ENCODE measurements at regions not wholly inside any gene's neighbourhood (a gene's known extent, or its start where the extent isn't known, plus 50 kb on each side); places are given as distances from the start of the nearest gene placed in this dataset.

DNA sequence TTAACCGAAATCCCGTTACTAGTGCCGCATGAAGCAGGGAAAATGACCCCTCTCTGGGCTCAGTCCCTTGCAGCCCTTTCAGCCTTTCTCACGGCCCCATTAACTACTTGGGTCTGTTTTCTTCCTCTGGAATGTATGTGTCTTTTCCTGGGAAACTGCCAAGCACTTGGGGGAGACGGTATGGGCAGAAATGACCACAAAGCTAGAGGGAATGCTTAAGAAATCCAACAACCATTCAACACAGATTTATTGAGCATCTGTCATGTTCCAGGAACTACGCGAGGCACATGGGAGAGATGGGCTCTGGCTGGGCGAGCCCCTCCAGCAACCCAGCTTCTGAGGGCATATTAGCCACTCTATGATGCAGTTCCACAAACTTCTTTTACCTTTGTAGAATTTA lies 462.6 kb downstream of the BUD13 start:
- intact Hi-C loops (cut with DNase I), result no loop called here
- no peaks in the 10 kb centered on the region for H3K36me3 ChIP-seq
- no peak overlapping the region for H3K27ac ChIP-seq
- no peak overlapping the region for H3K4me3 ChIP-seq
- no peaks in the 10 kb centered on the region for H3K27me3 ChIP-seq
- H3K9me3 ChIP-seq, result no peaks in the 10 kb centered on the region
- no peaks in the 10 kb centered on the region for H3K4me1 ChIP-seq
- TF ChIP-seq, protein P1, sequence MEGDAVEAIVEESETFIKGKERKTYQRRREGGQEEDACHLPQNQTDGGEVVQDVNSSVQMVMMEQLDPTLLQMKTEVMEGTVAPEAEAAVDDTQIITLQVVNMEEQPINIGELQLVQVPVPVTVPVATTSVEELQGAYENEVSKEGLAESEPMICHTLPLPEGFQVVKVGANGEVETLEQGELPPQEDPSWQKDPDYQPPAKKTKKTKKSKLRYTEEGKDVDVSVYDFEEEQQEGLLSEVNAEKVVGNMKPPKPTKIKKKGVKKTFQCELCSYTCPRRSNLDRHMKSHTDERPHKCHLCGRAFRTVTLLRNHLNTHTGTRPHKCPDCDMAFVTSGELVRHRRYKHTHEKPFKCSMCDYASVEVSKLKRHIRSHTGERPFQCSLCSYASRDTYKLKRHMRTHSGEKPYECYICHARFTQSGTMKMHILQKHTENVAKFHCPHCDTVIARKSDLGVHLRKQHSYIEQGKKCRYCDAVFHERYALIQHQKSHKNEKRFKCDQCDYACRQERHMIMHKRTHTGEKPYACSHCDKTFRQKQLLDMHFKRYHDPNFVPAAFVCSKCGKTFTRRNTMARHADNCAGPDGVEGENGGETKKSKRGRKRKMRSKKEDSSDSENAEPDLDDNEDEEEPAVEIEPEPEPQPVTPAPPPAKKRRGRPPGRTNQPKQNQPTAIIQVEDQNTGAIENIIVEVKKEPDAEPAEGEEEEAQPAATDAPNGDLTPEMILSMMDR (IDR thresholded peaks at IDR 0.05), result no peak
- no peak for DNase-seq (ENCODE audit: low spot score in 2 of 2)

DNA sequence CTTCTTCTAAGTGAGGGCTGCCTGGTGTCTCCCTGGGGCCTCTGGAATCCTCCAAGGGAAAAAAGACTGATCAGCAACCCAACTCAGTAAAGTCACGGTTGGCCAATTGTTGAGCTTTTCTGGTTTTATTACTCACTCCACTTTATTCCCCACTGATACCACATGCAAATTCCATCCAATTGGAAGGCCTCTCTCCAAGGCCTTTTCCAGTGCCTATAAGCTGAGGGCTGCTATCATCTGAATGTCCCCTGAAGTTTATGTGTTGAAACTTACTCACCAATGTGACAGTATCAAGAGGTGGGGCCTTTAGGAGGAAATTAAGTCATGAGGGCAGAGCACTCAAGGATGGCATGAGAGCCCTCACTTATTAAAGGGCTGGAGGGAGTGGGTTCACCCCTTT lies 463.3 kb downstream of the BUD13 start:
- no peak overlapping the region for H3K4me3 ChIP-seq
- H3K9me3 ChIP-seq, result no peaks in the 10 kb centered on the region
- no peaks in the 10 kb centered on the region for H3K36me3 ChIP-seq
- H3K27me3 ChIP-seq, result no peaks in the 10 kb centered on the region
- no peak overlapping the region for H3K27ac ChIP-seq
- DNase-seq (ENCODE audit: low spot score in 2 of 2), result no peak
- H3K4me1 ChIP-seq, result no peaks in the 10 kb centered on the region
- TF ChIP-seq, protein P1 (IDR thresholded peaks at IDR 0.05), result no peak
- intact Hi-C loops (cut with DNase I), result no loop called here

DNA sequence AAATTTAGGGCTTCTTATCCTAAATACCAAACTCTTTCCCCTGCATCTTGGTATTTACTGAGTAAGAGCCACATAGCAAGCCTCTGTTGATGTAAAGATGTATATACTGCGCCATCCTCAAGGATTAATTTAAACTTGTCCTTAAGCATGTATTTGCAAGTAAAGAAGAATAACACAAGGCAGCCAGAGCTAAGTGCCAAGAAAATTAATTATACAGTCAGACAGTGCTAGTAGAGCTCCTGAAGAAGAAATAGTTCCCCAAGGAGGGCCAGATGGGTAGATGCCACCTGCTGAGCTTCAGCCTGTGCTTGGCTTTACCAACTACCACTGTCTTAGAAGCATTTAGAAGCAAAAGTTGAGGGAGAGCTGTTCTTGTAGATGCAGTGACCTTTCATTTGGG lies 470.0 kb downstream of the BUD13 start:
- no peaks in the 10 kb centered on the region for H3K9me3 ChIP-seq
- H3K36me3 ChIP-seq, result no peaks in the 10 kb centered on the region
- H3K27ac ChIP-seq, result no peak overlapping the region
- no peak for DNase-seq (ENCODE audit: low spot score in 2 of 2)
- no peak overlapping the region for H3K4me3 ChIP-seq
- intact Hi-C loops (cut with DNase I), result no loop called here
- TF ChIP-seq, protein P1 (IDR thresholded peaks at IDR 0.05), result no peak
- no peaks in the 10 kb centered on the region for H3K4me1 ChIP-seq
- no peaks in the 10 kb centered on the region for H3K27me3 ChIP-seq

DNA sequence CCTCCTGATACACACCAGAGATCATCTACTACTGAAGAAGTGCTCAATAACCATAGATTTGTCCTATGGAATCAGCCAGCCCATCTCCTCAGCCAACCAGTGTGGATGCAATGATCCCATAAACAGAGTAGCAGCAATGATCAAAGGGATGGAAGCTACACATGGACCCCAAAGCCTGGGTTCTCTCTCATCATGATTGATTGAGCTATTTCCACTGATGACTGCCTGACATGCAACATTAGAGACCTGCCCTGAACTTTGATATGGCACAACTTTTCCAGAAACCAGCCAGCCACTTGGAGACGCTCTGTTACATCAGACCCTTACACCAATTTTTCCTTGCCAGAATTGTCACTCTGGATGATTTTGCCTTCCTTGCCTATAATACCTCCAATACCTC lies 471.6 kb downstream of the BUD13 start:
- Histone ChIP-seq H3K27ac (no peak overlapping the region), H3K27me3 (no peaks in the 10 kb centered on the region), H3K4me1 (no peaks in the 10 kb centered on the region), H3K4me3 (no peak overlapping the region), H3K9me3 (no peaks in the 10 kb centered on the region), H3K36me3 (no peaks in the 10 kb centered on the region)
- intact Hi-C loops (cut with DNase I), result no loop called here
- DNase-seq (ENCODE audit: low spot score in 2 of 2), result no peak
- TF ChIP-seq, protein P1 (IDR thresholded peaks at IDR 0.05), result no peak

DNA sequence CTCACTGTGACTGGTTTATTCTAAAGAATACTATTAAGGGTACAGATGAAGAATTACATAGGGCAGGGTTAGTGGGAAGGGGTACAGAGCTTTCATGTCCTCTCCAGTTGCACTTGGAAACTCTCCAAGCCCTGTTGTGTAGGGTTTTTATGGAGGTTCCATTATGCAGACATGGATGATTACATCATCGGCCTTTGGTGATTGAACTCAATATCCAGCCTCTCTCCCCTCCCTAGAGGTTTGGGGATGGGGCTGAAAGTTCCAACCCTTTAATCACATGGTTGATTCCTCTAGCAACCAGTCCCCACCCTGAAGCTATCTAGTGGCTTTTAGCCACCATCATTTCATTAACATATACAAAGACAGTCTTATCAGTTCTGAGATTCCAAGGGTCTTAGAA lies 472.6 kb downstream of the BUD13 start:
- Histone ChIP-seq H3K9me3 (no peaks in the 10 kb centered on the region), H3K4me3 (no peak overlapping the region), H3K27me3 (no peaks in the 10 kb centered on the region), H3K36me3 (no peaks in the 10 kb centered on the region), H3K4me1 (no peaks in the 10 kb centered on the region), H3K27ac (no peak overlapping the region)
- intact Hi-C loops (cut with DNase I), result no loop called here
- no peak for DNase-seq (ENCODE audit: low spot score in 2 of 2)
- TF ChIP-seq, protein P1 (IDR thresholded peaks at IDR 0.05), result no peak

DNA sequence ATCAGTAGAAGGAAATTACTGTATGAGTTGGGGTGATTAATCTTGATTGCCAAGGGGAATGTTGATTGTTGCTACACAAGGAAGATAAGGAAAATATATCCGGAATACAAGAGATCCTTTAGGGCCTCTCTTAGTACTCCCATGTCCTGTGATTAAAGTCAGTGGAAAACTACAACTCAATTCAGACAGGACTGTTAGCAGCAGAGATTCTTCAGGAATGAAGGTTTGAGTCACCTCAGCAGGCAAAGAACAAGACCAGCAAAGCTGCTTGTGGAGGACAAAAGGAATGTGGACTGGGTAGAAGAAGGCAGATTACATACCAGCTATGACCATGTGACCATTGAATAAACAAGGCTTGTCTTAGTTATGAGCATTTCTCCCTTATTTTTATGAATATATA lies 478.2 kb downstream of the BUD13 start:
- TF ChIP-seq, protein P1 (IDR thresholded peaks at IDR 0.05), result no peak
- intact Hi-C loops (cut with DNase I), result no loop called here
- Histone ChIP-seq H3K4me1 (no peaks in the 10 kb centered on the region), H3K4me3 (no peak overlapping the region), H3K27me3 (no peaks in the 10 kb centered on the region), H3K36me3 (no peaks in the 10 kb centered on the region), H3K9me3 (peaks cover 0 to 2% of the 10 kb centered on the region in 2 donors), H3K27ac (no peak overlapping the region)
- no peak for DNase-seq (ENCODE audit: low spot score in 2 of 2)
